ENCODE measurements at regions not wholly inside any gene's neighbourhood (a gene's known extent, or its start where the extent isn't known, plus 50 kb on each side); places are given as distances from the start of the nearest gene placed in this dataset.

GRCh38 chr5:178781936-178782335 is 51.5 kb upstream of the ZNF354A start:
- DNase-seq (ENCODE audit: low read depth in 1 of 2, low spot score in 2 of 2) (no peak), FAIRE-seq (no peak)
- H3K4me3 ChIP-seq (ENCODE audit: extremely low read depth in 1 of 4, insufficient read depth in 2 of 4, low read depth in 3 of 4, low read length in 4 of 4) = no peak overlapping the region
- WGBS, 2 experiments (ENCODE audit: extremely low coverage in 1 of 2, insufficient coverage in 1 of 2, insufficient read length in 1 of 2, insufficient replicate concordance in 2 of 2, low coverage in 1 of 2, low lambda C conversion rate in 2 of 2, missing lambda C conversion rate in 1 of 2) = 88% methylated on average over 14 of the region's 14 CpGs; no CpG with 5 or more reads in 1 of the 2 experiments
- no peaks in the 10 kb centered on the region for H3K36me3 ChIP-seq (ENCODE audit: control insufficient read depth in 2 of 4, insufficient read depth in 4 of 4, low read length in 3 of 4)
- no peaks in the 10 kb centered on the region for H3K27me3 ChIP-seq (replicated peaks in 1 of 4; ENCODE audit: control insufficient read depth in 3 of 4, extremely low read depth in 1 of 4, insufficient read depth in 3 of 4, low read length in 3 of 4)
- no peaks in the 10 kb centered on the region for H3K79me2 ChIP-seq (ENCODE audit: control insufficient read depth in 1 of 2, insufficient read depth in 2 of 2, low read length in 2 of 2)
- H2BK15ac ChIP-seq (ENCODE audit: low read length) = no peak overlapping the region
- no peak overlapping the region for H2BK20ac ChIP-seq (ENCODE audit: low read length)
- no peak overlapping the region for H2AFZ ChIP-seq (ENCODE audit: low read length)
- H3K14ac ChIP-seq (ENCODE audit: insufficient read length) = no peak overlapping the region
- no peak overlapping the region for H2BK120ac ChIP-seq (replicated peaks; ENCODE audit: low read depth, low read length)
- no peak overlapping the region for H2BK5ac ChIP-seq (ENCODE audit: low read depth, low read length)
- H2BK12ac ChIP-seq (ENCODE audit: low read depth, low read length) = no peak overlapping the region
- ChIA-PET CTCF (ENCODE audit: partially characterized antibody) (interaction anchor here (1.0 kb wide), 1 partner anchor 11 kb away, joined by 3 read pairs; no protein-coding TSS in a partner anchor), POLR2A (ENCODE audit: partially characterized antibody) (no interaction called here)
- no peaks in the 10 kb centered on the region for H3K4me1 ChIP-seq (replicated peaks in 1 of 4; ENCODE audit: control insufficient read depth in 3 of 4, insufficient read depth in 4 of 4, low read length in 3 of 4)
- H4K20me1 ChIP-seq (replicated peaks in 1 of 2; ENCODE audit: control insufficient read depth in 1 of 2, insufficient read depth in 2 of 2, low read length in 2 of 2) = peaks cover 0 to 2% of the 10 kb centered on the region in 2 experiments
- no peak overlapping the region for H3K56ac ChIP-seq (replicated peaks; ENCODE audit: insufficient read length, low read depth, low read length)
- no peak overlapping the region for H3K27ac ChIP-seq (ENCODE audit: low read depth, low read length)
- H3K18ac ChIP-seq (ENCODE audit: extremely low read depth, low read length) = no peak overlapping the region
- no peak overlapping the region for H4K5ac ChIP-seq (ENCODE audit: insufficient read length, low read depth, low read length)
- no peaks in the 10 kb centered on the region for H3K79me1 ChIP-seq (ENCODE audit: low read depth, low read length)
- H3K4me2 ChIP-seq (ENCODE audit: insufficient read depth in 1 of 2, low read depth in 2 of 2, low read length in 2 of 2) = no peak overlapping the region
- no peak overlapping the region for H3K4ac ChIP-seq (replicated peaks; ENCODE audit: insufficient read length, low read depth, low read length)
- H2AK5ac ChIP-seq (ENCODE audit: low read depth, low read length) = no peak overlapping the region
- no peak overlapping the region for H3K9ac ChIP-seq (replicated peaks in 1 of 4; ENCODE audit: extremely low read depth in 1 of 4, low read depth in 3 of 4, low read length in 3 of 4)
- H3K23ac ChIP-seq (ENCODE audit: insufficient read length) = no peak overlapping the region
- no peak overlapping the region for H4K91ac ChIP-seq (replicated peaks; ENCODE audit: insufficient read length, low read length)
- H4K8ac ChIP-seq (ENCODE audit: extremely low read depth, insufficient read depth, low read length) = no peak overlapping the region
- no peaks in the 10 kb centered on the region for H3K23me2 ChIP-seq (ENCODE audit: low read depth, low read length)
- H3K9me3 ChIP-seq (ENCODE audit: insufficient read depth in 2 of 2, low read depth in 1 of 2, low read length in 1 of 2) = peaks cover 35 to 56% of the 10 kb centered on the region in 2 experiments; a peak in 3 of 4 replicates
- TF ChIP-seq KDM5A (IDR thresholded peaks at IDR 0.05; ENCODE audit: low read length) (no peak), RNF2 (IDR thresholded peaks at IDR 0.05; ENCODE audit: borderline replicate concordance, low read depth, low read length, missing control alignments, poor library complexity, severe bottlenecking) (no peak), NRF1 (IDR thresholded peaks at IDR 0.05; ENCODE audit: low read depth, low read length) (no peak), USF2 (IDR thresholded peaks at IDR 0.05; ENCODE audit: low read length) (no peak), TBP (IDR thresholded peaks at IDR 0.05; ENCODE audit: low read depth, low read length) (no peak), BACH1 (IDR thresholded peaks at IDR 0.05; ENCODE audit: low read length) (no peak), ATF2 (IDR thresholded peaks at IDR 0.05; ENCODE audit: low read length) (no peak), POU5F1 (IDR thresholded peaks at IDR 0.05; ENCODE audit: low read depth, low read length) (no peak), NANOG (IDR thresholded peaks at IDR 0.05; ENCODE audit: insufficient read depth, low read depth, low read length, poor library complexity, severe bottlenecking) (no peak), TEAD4 (IDR thresholded peaks at IDR 0.05; ENCODE audit: low read depth, low read length) (no peak)
- TF ChIP-seq, protein P1, sequence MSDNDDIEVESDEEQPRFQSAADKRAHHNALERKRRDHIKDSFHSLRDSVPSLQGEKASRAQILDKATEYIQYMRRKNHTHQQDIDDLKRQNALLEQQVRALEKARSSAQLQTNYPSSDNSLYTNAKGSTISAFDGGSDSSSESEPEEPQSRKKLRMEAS (IDR thresholded peaks at IDR 0.05) = no peak

Measured in H1 (cell line).